NOMO-1 treated with dmso at 0.1 percent for 144 hours (cell line): ENCODE measurements at regions not wholly inside any gene's neighbourhood (a gene's known extent, or its start where the extent isn't known, plus 50 kb on each side); places are given as distances from the start of the nearest gene placed in this dataset.
"Not testable (repeated sequence)": the region's sequence is repeated elsewhere in the genome, so short reads cannot be mapped to it uniquely, and the experiment has no call there.

Source experiments
- DNase-seq: peaks from one replicate; lab custom pipeline; 2025; ENCODE audit not compliant: unreplicated experiment; lab: John Stamatoyannopoulos, UW

DNA sequence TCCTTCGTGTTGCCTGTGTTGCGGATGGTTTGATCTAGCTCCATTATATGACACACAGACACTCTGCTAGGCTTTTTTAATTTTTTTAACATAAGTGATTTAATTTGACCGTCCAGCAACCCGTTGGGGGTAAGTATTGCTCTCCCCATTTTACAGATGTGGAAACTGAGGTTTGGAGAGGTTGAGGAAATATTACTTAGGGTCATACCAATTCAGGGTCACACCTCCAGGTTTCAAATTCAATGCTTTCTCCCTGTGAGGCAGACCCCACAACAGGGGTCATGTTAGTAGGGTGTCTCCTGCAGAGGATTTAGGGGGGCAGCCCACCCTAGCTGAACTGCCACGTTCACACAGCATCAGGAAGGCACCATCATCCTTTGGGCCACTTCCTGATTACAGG lies 179.4 kb downstream of the COPRS start:
- no peak for DNase-seq

DNA sequence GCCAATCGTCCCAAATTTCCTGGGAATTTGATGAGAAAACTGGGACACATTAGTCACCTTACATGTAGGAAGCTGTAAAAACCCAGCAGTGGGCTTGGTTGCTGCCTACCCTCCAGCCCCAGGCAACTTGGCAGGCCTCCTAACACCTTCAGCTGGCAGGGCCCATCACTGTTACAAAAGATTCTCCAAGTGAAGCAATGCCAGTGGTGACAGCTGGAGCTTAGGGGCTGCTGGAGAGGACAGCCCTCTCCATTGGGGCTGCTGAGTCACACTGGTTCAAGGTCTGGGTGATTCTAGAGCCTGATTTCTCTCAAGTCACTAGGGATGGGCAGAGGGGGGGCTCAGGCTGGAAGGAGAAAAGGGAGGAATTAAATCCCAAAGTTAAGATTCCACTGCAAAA lies 180.6 kb downstream of the COPRS start:
- no peak for DNase-seq

DNA sequence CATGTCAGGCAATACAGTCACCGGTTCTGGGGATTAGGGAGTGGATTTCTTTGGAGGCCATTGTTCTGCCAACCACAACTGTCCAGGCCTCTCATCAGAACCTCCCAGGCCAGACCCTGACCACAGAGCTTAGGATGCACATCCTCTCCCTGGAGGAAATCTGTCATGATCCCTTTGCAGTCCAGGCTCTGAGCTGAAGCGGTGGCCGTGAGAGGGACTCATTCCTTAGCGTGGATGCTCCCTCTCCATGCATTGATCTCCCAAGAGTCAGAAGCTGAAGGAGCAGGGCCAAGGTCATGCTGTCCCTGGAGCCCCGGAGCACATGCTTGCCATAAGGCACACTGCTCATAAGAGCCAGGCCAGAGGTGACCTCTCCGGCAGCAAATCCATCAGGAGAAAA lies 181.4 kb downstream of the COPRS start:
- no peak for DNase-seq

DNA sequence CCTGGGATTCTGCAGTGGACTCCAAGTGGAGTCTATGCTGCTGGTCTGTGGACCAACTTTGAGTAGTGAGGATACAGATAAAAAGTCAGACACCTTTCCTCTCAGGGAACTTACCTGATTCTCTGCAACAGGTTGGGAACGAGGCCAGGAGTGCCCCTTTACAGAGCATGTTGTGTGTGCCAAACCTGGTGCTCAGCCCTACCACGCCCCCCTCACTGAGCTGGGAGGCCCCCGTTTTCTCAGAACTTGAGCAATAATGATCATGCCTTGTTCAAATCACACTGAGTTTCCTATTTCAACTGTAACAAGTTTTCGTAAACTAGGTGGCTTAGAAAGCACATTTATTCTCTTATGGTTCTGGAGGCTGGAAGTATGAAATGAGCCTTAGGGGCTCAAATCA lies 182.0 kb downstream of the COPRS start:
- no peak for DNase-seq

DNA sequence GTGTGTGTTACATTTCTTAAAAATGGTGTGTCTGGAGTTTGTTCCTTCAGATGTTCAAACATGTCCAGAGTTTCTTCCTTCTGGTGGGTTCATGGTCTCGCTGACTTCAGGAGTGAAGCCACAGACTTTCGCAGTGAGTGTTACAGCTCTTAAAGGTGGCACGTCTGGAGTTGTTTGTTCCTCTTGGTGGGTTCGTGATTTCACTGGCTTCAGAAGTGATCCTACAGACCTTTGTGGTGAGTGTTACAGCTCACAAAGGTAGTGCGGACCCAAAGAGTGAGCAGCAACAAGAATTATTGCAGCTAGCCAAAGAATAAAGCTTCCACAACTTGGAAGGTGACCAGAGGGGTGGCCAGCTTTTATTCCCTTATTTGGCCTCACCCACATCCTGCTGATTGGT lies 183.7 kb downstream of the COPRS start:
- DNase-seq = not testable (repeated sequence)

DNA sequence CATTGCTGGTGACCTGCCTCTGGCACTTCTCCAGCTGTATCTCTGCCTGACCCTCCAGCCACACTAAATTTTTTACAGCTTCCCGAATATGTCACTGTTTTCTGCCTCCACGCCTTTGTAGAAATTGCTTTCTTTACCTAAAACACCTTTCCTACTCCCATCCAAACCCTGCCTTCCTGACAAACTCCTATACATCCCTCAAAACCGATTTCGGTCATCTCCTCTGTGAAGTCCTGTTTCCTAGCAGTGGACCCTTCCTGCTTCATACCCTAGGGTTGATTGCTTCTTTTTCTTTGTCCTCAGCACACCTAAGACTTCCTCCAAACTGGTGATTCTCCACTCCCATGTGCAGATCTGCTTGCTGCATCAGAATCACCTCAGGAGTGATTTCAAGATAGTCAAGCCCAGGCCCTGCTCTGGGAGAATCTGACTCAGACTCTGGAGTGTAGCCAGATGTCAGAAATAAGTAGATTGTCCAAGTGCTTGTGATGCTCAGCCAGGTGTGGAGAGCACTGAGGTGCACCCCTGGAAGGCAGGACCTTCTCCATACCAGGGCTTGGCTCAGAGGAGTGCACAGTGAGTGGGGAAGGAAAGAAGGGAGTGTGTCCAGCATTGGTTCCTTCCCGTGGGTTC lies 184.2 kb downstream of the COPRS start:
- no peak for DNase-seq

DNA sequence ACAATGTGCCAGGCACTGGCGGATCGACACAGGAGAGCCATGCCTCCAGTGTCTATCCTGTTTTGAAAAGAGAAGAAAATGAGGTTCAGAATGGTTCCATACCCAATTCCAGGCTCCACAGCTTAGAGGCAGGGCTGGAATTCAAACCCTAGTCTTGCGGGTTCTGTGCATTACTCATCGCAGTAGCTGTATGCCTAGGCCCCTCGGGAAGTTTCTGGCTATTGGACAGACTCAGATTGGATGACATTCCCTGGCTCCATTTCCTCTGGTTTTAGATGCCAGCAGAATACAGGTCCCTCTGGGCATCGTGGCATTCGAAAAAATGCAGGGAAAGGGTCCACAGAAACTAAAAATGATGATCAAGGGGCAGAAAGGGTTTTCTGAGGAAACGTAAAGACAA lies 184.7 kb downstream of the COPRS start:
- no peak for DNase-seq

DNA sequence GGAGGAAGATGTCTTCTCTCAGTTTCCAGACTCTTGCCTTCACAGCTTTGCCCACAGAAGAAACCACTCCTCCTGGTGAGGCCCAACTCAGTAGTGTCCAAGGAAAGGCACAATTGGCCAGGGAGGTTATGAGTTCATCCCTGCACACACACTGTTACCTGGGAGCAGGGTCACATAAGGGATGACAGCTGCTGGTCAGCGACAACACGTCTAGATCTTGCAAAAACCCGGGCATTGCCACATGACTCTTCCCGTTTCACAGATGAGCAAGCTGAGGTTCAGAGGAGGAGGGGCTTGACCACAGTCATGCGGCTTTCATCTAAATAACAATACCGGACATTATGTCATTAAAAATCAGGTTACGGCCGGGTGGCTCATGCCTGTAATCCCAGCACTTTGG lies 186.0 kb downstream of the COPRS start:
- no peak for DNase-seq

DNA sequence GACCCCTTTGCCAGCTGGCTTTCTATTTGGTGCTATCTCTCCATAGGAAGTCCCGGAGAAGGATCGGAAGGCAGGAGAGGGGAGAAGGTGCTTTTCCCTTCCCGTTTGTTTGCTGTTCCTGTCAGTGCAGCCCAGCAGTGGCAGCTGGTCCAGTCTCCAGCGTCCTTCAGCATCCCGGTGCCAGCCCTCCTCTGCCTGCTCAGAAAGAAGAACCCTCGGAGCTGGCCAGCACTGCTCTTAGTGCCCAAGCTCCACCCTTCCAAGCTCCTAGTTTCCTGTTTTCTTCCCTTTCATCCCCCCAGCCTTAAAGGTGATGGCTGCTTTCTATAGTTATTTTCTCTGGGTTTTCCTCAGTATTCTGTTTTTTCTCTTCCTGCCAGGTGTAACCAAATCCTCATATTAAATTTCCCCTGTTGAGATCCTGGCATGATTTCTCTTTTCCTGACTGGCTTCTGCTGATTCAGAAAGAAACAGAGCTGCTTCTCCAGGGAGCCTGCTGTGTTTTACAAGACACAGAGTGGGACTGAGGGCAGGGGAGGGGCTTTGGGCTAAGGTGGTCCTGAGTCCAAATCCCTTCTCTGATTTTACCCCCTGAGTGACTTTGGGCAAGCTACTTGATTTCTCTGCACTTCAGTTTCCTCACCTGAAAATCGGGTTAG lies 186.8 kb downstream of the COPRS start:
- DNase-seq = no peak

DNA sequence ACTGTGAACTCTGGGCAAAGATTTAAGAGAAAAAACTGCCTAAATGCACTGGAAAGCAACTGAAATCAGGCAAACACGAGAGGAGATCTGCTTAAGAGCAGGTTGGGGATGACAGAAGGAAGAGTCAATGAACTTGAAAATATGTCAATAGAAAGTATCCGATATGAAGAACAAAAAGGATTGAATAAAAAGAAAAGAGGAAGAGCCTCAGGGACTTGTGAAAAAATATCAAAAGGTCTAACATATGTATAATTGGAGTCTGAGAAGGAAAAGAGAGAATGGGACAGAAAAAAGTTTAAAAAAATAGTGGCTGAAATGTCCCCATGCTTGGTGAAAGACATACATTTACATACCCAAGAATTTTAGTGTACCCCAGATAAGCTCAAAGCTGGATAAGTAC lies 195.5 kb downstream of the COPRS start:
- no peak for DNase-seq

DNA sequence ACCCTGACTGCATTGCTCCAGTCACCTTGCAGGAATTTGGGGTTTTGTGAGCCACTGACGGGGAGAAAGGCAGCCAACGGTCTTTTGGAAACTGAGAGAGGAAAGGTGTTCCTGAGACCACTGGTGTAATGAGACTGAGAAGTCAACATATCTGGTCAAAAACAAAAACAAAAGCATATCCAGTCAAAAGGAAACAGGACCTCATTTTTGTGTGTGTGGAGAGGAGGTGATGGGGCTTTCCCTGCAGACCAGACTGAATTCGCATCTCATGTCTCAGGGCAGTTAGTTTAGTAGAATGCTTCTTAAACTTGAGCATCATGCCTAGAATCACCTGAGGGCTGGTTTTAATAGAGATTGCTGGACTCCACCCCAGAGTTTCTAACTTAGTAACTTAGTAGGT lies 198.4 kb downstream of the COPRS start:
- no peak for DNase-seq

DNA sequence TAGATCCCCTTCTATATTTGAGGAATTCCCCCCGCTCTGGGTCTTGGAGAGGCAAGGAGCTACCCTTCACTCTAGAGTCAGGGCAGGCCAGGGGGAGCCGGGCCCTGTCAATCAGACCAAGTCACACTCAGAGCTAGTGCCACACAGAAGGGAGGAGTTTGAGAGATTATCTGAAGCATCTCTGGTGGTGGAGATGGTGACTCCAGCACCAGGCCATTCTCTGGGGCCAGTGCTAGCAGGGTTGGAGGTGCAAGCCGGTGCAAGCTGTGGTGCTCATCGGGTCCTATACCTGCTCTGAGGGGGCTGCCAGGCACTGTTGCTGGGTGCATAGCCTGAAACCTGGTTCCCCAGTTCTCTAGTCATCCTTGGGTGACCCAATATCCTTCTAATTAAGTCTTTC lies 201.2 kb downstream of the COPRS start:
- DNase-seq = no peak

DNA sequence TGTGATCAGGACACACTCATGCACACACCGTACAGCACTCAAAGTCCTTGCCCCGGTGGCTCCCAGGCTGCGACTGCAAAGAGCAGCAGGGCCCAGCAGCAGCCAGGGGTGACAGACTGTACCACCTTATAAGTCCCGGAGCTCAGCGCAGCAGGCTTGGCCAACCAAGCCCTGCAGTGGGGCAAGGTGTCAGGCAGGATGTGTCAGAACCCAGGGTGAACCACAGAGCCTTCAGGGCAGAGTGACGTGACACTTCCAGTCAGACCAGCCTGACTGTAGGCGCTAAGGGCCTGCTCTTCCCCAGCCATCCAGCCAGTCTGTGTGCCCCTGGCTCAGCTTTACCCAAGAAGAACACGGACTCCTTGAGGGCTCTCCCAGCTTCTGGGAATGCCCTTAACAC lies 204.1 kb downstream of the COPRS start:
- DNase-seq = no peak

DNA sequence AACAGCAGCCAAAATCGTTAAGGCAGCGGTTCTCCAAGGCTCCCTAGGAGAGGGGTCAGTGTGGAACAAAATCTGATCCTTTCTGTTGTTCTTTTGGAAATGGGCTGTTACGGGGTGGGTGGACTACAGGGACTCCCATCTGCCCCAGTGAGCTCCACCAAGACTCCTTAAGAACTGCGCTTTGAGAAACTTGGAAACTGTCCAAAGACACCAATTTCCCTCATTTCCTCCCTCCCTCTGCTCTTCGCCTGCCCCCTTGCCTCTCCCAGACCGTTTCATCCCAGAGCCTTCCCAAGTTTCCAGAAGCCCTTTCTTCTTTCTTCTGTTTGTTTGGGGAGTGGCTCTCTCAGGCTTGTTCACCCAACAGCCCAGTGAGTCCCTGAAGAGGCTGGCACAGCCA lies 205.4 kb downstream of the COPRS start:
- no peak for DNase-seq

DNA sequence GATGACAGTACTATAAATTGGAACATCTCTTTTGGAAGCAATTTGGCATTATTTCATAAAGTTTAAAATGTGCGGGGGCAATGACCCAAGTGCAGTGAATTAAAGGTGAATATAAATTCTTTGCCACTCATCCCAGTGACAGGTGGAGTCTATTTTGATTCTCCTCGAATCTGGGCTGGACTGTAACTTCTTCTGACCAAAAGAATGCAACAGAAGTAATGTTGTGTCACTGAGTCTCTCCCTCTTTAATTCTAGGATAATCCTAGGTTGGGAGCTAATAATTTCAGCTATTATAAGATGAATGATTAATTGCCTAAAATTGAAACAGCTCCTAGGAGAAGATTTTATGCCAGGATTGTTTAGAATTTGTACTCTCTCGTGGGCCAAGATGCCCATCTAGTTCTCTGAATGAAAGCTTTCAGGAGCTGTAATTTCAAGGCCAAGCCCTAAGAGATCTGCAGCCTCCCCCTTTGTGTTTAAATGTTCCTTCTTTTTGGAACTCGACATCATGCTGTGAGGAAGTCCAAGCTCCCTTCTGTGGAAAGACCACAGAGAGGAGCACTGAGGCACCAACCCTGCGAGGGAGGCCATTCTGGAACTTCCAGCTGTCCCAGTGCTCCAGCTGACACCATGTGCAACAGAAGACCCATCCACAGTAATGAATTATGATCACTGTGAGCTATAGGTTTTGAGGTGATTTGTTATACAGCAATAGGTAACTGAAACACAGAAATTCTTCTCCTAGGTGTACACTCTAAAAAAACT lies 208.1 kb downstream of the COPRS start:
- DNase-seq = no peak

DNA sequence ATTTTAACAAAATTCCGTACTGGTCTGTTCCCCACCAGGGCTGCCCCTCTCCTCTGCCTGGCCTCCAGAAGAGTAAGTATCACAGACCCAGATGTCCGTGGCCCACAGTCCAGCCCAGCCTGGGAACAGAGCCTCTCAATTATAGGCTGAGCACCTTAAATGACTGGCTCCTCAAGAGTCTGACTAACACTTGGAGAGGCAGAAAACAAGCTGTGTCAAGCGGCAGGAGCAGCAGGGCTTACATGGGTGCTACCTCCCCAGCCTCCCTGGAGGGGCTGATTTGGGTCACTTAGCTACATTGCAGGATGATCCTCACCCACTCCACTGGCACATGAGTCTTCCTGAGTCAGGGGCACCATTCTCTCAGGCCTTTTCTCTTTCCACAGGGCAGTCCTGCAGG lies 209.7 kb downstream of the COPRS start:
- no peak for DNase-seq

DNA sequence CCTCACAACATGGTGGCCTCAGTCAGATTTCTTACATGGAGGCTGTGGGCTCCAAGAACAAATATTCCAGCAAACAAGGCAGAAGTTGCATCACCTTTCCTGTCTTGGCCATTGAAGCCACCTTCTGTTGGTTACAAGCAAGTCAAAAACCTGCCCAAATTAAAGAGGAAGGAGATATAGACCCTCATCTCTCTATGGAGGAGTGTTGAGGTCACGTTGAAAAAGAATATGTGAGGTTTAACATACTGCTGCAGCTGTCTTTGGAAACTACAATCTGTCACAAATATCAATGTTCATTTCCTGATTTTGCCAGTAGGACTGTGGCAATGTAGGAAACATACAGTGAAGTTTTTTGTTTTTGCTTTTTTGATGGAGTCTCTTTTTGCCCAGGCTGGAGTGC lies 211.4 kb downstream of the COPRS start:
- no peak for DNase-seq

DNA sequence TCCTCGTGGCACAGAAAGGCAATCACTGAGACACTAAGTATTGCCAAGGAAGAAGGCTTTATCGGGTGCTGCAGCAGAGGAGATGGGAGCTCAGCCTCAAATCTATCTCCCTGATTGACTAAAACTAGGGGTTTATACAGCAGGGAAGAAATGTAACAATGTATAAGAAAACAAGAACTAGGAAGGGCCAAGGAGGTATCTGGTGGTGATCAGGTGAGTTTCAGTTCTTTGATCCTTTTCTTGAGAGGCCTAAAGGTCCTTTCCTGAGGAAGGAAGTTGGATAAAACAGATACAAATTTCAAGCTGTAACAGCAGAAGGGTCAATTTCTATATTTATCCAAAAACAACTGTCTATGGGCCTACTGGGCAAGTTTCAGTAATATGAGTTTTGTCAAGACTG lies 212.4 kb downstream of the COPRS start:
- DNase-seq = no peak

DNA sequence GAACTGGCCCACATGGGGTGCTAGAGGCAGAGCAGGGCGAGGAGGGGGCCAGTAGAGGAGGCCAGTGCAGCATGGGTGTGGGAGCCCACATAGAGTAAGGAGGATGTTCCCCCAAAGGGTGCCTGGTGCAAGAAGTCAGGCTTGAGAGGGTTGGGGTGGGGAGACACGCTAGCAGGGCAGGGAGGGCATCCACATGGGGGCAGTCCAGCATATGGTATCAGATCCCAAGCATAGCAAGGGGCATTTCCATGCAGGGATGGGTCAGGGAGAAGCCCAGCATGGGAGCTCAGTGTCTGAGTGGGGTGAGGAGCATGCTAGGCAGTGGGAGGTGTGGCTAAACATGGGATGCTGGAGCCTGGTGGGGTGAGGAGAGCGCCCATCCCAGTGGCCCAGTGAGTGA lies 213.7 kb downstream of the COPRS start:
- DNase-seq = no peak

DNA sequence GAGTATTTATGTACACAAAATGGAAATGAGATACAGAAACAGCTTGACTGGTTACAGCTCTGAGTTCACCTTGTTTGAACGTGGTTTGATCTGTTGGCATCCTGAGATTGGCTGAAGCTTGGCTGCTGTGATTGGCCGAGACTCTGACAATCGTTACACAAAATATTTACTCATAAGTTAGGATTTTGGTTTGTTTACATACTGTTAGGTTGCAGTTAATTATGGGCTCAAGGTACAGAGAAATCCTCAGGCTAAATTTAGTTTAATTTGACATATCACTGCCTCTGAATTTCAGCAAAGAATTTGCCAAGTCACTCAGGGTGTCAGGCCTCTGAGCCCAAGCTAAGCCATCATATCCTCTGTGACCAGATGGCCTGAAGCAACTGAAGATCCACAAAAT lies 227.3 kb downstream of the COPRS start:
- no peak for DNase-seq

DNA sequence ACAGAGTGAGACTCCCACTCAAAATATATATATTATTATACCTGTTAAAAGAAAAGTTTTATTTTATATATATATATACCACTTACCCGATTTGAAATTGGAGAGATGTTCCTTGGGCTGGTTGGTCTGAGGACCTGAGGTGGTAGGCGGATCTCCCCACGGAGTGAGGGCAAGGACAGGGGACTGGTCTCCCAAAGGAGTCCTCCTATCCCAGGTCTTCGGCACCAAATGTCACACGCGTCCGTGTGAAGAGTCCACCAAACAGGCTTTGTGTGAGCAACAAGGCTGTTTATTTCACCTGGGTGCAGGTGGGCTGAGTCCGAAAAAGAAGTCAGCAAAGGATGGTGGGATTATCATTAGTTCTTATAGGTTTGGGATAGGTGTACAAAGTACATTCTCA lies 228.2 kb downstream of the COPRS start:
- not testable (repeated sequence) for DNase-seq

DNA sequence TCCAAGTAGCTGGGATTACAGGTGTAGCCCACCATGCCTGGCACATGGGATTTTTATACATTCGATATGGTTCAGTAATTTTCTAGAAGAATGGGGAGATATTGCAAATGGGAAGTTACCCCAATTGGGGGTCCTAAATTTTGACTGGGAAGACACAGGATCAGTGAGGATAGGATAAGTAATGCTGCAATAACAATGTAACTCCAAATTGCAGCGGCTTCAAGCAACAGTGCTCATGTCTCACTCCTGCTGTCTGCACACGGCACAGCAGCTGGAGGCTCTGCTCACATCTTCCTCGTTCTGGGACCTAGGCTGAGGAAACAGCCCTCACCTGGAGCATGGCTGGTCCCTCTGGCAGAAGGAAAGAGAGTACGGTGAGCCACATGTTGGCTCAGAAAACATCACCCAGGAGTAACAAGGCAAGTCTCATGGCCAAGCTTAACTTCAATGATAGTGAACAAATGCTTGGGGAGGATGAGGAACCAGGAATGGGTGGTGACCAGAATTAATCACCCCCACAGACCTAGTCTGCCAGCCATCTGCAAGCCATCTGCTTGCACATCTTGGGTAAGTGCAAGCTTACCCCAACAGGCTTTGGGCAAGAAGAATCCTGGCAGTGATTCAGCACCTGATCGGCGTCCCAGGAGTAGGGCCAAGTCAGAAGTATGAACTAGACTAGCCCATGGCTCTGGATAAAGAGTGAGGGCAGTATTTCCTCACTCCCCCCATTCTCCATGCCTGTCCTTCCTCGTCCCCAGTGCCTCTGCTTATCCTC lies 229.2 kb downstream of the COPRS start:
- DNase-seq = no peak
